Cardiac muscle cell (in vitro differentiated cells and primary cell): ENCODE measurements at regions not wholly inside any gene's neighbourhood (a gene's known extent, or its start where the extent isn't known, plus 50 kb on each side); places are given as distances from the start of the nearest gene placed in this dataset.

Experiments used
- DNase-seq, 2 donors: peaks; one replicate each; pipeline versions ENCODE4 v3.0.0 to v3.0.0-alpha.2; 2010 to 2017; ENCODE audit warnings: low read depth in 1 of 2, low spot score in 1 of 2
- H3K27ac ChIP-seq: fragments of 200-600 bp; sonication (generic); 2 replicates; pipeline ENCODE4 v1.5.1; 2016
- H3K27me3 ChIP-seq: fragments of 200-600 bp; sonication (generic); 2 replicates; pipeline ENCODE4 v1.6.0; 2016; ENCODE audit warnings: control low read depth
- H3K36me3 ChIP-seq: fragments of 200-600 bp; sonication (generic); 2 replicates; pipeline ENCODE4 v1.5.1; 2016; ENCODE audit warnings: control low read depth
- H3K4me1 ChIP-seq: fragments of 200-600 bp; sonication (generic); 2 replicates; pipeline ENCODE4 v1.8.1; 2017; ENCODE audit warnings: low read depth, mild to moderate bottlenecking, mixed run types
- H3K4me3 ChIP-seq: fragments of 200-600 bp; sonication (generic); 2 replicates; pipeline ENCODE4 v1.5.1; 2016; ENCODE audit warnings: mild to moderate bottlenecking
- H3K9me3 ChIP-seq: fragments of 200-600 bp; sonication (generic); 2 replicates; pipeline ENCODE4 v1.5.1; 2017; ENCODE audit warnings: low read depth, mild to moderate bottlenecking, control low read depth
- CTCF ChIP-seq: IDR thresholded peaks from 2 replicates; pipeline ENCODE4 v1.5.1; 2012; ENCODE audit warnings: low read depth, mild to moderate bottlenecking, low read length

GRCh38 chr7:25846722-25847121, 305.3 kb upstream of the NFE2L3 start:
- Histone ChIP-seq H3K27ac (peak overlapping the region; percentile 49), H3K27me3 (no peaks in the 10 kb centered on the region), H3K4me1 (peaks cover 53% of the 10 kb centered on the region), H3K9me3 (no peaks in the 10 kb centered on the region), H3K4me3 (no peak overlapping the region), H3K36me3 (no peaks in the 10 kb centered on the region)
- peak in 1 of 2 donors; percentile 96 for DNase-seq
- no peak for TF ChIP-seq CTCF

GRCh38 chr7:25847336-25848070, 304.5 kb upstream of the NFE2L3 start:
- Histone ChIP-seq H3K27ac (peak overlapping the region; percentile 49), H3K4me1 (peaks cover 50% of the 10 kb centered on the region), H3K36me3 (no peaks in the 10 kb centered on the region), H3K27me3 (no peaks in the 10 kb centered on the region), H3K9me3 (no peaks in the 10 kb centered on the region), H3K4me3 (no peak overlapping the region)
- DNase-seq, result peak in 1 of 2 donors; percentile 56
- TF ChIP-seq CTCF, result no peak

GRCh38 chr7:25849500-25850184, 302.4 kb upstream of the NFE2L3 start:
- Histone ChIP-seq H3K9me3 (no peaks in the 10 kb centered on the region), H3K4me1 (peaks cover 63% of the 10 kb centered on the region), H3K27ac (peak overlapping the region; percentile 15), H3K4me3 (no peak overlapping the region), H3K27me3 (no peaks in the 10 kb centered on the region), H3K36me3 (no peaks in the 10 kb centered on the region)
- no peak for TF ChIP-seq CTCF
- DNase-seq, result peak in 1 of 2 donors; percentile 97

GRCh38 chr7:25850216-25850615, 301.8 kb upstream of the NFE2L3 start:
- Histone ChIP-seq H3K36me3 (no peaks in the 10 kb centered on the region), H3K9me3 (no peaks in the 10 kb centered on the region), H3K27me3 (no peaks in the 10 kb centered on the region), H3K27ac (no peak overlapping the region), H3K4me1 (peaks cover 57% of the 10 kb centered on the region), H3K4me3 (no peak overlapping the region)
- DNase-seq, result no peak
- TF ChIP-seq CTCF, result no peak

GRCh38 chr7:25850735-25851134, 301.3 kb upstream of the NFE2L3 start:
- Histone ChIP-seq H3K4me3 (no peak overlapping the region), H3K4me1 (peaks cover 56% of the 10 kb centered on the region), H3K27ac (no peak overlapping the region), H3K9me3 (no peaks in the 10 kb centered on the region), H3K27me3 (no peaks in the 10 kb centered on the region), H3K36me3 (no peaks in the 10 kb centered on the region)
- TF ChIP-seq CTCF, result no peak
- no peak for DNase-seq
